Stimulated activated CD4-positive, alpha-beta T cell treated with anti-CD3 and anti-CD28 coated beads, Interleukin-12 subunit alpha, Interleukin-12 subunit beta, amount 100 ng/mL, for 4 hours (primary cell): ENCODE measurements at regions not wholly inside any gene's neighbourhood (a gene's known extent, or its start where the extent isn't known, plus 50 kb on each side); places are given as distances from the start of the nearest gene placed in this dataset.

Source experiments
- DNase-seq: peaks from one replicate; pipeline ENCODE4 v3.0.0-alpha.2; 2020

- DNase-seq = no peak
These were observed 245.5 kb upstream of the CXCR4 start for GRCh38 chr2:136363470-136363869.

- no peak for DNase-seq
These were observed 244.9 kb upstream of the CXCR4 start for GRCh38 chr2:136362676-136363390.

DNA sequence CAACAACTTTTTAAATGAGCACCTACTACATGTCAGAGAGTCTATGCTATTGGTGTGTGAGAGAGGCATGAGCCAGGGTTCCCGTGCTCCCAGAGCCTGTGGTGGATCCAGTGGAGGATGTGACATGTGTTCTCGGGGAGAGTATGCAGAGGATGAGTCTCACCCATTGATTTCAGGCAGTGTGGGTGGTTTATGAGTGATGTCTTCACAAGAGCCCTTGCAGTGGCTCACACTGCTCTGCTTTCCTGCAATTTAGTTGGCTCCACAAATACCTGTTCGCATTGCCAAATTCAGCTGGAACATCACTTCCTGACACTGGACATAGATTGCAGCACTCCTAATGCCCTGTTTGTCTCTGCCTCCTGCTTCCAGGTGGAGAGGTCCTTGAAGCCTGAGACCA lies 243.6 kb upstream of the CXCR4 start:
- no peak for DNase-seq

DNA sequence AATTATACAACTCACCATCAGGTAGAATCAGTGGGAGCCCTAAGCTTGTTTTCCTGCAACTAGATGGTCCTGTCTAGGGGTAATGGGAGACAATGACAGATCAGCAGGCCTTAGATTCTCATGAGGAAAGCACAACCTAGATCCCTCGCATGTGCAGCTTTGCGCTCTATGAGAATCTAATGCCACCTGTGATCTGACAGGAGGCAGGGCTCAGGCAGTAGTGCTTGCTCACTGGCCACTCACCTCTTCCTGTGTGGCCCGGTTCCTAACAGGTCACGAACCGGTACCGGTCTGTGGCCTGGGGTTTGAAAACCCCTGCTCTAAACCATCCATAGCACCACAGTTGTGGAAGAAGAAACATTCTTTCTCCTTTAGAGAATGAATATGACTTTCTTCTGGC lies 242.8 kb upstream of the CXCR4 start:
- no peak for DNase-seq

DNA sequence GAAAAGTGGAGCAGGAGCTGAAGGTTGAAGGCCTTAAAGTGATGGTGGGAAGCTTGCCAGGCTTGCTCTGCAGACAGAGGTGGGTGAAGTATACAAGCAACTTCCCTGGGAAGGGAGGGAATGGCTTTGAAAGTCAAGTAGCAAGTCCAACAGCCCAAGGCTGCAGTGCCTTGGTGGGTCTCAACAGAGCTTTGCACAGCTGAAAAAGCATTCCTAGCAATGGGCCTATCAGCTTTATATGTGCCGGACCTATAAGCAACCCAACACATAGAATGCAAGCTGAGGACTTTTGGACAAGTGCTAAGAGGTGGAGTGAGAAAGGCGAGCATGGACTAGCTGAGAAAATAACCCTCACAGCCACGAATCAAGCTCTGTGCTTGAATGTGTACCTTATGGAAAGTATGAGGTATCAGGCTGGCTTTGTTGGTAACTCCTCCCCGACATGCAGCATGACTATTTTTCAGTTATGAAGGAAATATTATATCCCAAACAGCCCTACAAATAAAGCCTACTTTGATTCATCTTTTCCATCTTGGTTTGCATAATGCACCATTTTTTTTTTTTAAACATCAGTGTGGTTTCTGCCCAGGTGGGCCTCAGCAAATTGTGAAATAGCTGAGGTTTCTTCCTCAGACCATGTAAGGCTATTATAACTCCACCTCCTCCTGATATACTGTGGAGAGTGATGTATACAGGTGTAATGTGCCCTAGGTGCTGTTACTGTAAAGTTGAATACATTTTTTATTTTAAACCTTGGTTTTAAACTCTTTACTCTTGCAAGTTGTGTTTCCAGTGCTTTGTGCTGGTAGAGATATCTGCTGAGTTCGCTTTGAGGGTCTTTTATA lies 241.4 kb upstream of the CXCR4 start:
- DNase-seq = no peak

DNA sequence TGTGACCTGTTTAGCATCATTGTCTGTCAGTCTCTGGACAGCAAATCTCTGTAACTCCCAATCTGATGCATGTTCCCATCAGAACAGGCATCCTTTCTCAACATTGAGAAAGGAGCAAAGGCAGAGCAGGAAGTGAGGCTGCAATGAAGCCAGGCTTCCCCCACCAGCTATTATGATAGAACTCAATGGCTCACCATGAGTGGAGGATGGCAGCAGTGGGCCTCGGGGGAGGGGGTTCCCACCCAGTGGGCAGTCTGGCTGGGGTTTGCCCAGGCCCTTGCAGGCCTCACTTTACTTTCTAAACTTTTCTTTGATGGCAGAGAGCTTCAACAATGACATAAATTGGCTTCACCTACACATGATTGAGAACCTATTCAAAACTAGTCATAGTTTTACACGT lies 240.6 kb upstream of the CXCR4 start:
- no peak for DNase-seq

DNA sequence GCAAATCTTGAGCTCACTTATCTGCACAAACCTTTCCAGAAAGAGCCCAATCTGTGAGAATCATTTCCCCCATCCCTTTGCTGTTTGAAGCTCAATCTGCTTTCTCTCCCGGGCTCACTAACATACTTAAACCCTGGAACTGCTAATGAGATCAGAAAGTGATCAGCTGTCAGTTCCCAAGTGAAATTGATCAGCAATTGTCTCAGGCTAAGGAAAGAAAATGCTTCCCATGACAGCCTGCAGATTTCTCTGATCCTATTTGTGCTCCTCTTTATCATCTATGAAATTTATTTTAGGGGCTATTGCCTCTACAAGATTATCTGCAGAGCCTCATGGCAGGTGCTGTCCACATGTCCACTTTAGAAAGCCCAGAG lies 239.0 kb upstream of the CXCR4 start:
- DNase-seq = no peak

- no peak for DNase-seq
These were observed 238.4 kb upstream of the CXCR4 start for GRCh38 chr2:136356125-136357006.

- no peak for DNase-seq
These were observed 233.7 kb upstream of the CXCR4 start for GRCh38 chr2:136351684-136352083.

GRCh38 chr2:136347981-136348380 lies 230.0 kb upstream of the CXCR4 start:
- DNase-seq = no peak

DNA sequence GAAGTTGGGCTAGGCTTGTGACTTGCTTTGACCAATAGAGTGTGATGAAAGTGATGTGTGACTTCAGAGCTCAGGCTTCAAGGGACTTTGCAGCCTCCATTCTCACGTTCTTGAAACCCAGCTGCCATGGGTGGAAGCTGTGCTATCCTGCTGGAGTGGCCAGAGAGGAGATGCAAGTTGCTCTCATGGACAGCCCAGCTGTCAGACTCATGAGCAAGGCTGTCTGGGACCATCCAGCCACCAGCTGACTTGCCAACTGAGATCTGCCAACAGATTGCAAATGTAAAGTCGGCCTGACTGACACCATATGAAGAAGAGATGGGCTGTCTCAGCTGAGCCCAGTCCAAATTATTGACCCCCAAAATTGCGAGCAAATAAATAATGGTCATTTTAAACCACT lies 226.4 kb upstream of the CXCR4 start:
- DNase-seq = no peak

DNA sequence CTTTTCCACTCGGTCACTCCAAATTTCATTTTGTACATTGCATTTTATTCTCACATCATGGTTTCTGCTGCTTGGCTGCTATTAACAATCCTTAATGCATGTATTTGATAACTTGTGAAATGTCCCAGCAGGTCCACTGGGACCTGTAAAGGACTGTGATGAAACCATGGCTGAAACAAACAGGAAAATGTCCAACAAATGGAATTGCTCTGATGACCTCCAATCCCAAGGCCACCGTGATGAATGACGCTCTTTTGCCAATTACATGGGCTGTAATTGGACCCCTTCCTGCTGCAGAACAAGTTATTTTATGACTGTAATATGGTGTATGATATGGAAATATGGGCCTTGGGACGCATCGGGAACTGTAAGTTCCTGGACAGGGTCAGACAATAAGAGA lies 224.2 kb upstream of the CXCR4 start:
- DNase-seq = no peak

GRCh38 chr2:136334967-136335366 lies 217.0 kb upstream of the CXCR4 start:
- no peak for DNase-seq

DNA sequence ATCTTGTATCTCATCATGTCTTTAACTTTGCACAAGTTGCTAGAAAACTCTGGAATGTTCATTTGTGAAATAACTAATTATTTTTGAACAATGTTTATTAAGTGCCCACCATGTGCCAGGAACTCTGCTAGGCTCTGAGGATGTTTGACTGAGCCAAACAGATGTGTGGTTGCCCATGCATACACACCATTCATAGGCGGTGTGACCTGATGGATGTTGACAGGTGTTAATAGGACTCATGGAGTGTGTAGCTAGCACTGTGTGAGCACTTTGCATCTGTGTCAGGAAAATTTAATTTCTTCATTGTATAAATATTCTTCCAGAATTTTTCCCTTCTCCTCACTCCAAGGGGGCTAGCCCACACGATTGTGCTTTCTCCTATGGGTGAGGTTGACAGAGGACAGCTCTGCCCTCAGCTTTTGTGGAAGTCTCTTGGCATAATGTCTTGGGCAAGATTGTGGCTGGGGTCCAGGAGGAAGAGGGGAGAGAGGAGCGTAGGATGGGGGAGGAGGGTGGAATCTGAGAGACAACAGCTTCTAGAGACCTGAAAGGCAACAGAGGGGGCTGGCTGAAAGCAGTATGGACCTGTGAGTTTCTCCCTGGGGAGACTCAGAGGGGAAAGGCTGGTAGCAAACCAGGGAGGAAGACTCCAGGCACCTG lies 214.6 kb upstream of the CXCR4 start:
- DNase-seq = no peak

DNA sequence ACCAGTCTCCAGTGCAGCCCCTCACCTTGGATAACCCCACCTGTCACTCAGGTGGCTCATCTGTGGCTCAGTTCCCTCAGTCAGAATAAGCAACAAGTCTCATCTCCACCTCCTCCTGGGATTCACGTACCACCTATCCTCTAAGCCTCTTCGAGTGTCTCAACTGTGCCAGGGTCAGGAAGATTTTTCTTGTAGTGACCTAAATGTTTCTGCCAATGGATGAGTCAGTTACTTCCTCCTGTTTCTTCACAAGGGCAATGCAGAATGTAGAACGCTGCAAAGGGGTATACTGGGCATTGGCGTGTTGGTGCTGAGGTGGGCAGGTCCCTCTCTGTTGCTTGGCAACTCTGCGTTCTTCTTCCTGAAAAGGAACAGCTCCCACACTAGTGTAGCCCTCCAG lies 213.3 kb upstream of the CXCR4 start:
- no peak for DNase-seq

- DNase-seq = no peak
These were observed 210.4 kb upstream of the CXCR4 start for GRCh38 chr2:136328207-136328795.

- peak; percentile 39 for DNase-seq
These were observed 209.4 kb upstream of the CXCR4 start for GRCh38 chr2:136327162-136327852.

GRCh38 chr2:136325844-136326331 lies 207.9 kb upstream of the CXCR4 start:
- no peak for DNase-seq

GRCh38 chr2:136324966-136325365 lies 207.0 kb upstream of the CXCR4 start:
- DNase-seq = no peak

GRCh38 chr2:136323935-136324334 lies 206.0 kb upstream of the CXCR4 start:
- no peak for DNase-seq

DNA sequence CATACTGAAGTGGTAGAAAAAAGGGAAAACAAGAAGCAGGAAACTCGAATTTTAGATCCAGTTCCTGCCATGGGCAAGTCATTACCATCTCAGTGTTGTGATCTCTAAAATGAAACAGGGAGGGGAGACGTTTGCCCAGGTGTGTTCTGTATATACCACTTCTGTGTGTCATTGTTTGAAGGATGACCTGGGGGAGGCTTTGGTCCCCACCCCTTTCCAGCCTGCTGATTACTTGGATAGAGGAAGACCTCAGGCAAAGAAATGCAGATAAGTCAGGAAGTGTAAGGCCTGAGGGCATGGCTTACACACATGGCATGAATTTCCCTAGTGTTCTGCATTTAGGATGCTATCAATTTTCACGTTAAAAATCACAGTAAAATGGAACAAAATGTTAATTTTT lies 205.2 kb upstream of the CXCR4 start:
- no peak for DNase-seq

DNA sequence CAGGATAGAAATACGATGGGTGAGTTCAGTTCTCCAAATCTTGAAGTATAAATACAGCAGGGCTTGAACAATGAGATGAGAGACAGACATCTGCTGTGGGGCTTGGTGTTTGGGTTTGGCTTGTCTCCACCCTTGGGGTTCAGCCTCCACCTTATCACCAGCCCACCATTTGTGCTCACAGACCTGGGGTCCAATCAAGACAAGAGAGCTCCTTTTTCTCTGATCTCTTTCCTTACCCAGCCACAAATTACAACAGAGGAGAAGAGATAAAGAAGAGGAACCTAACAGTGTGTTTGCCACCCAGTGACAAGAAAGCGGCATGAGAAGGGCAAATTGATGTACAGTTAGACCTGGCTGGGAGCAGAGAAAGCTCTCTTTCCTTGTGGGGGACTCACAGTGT lies 204.5 kb upstream of the CXCR4 start:
- DNase-seq = no peak
